ENCODE measurements at regions not wholly inside any gene's neighbourhood (a gene's known extent, or its start where the extent isn't known, plus 50 kb on each side); places are given as distances from the start of the nearest gene placed in this dataset.

- Histone ChIP-seq H4K20me1 (ENCODE audit: control insufficient read depth, extremely low read depth, insufficient read depth, low read length) (no peaks in the 10 kb centered on the region), H3K9me1 (ENCODE audit: control insufficient read depth, extremely low read depth, insufficient read depth, low read length) (no peaks in the 10 kb centered on the region), H3K4me1 (ENCODE audit: control insufficient read depth, extremely low read depth, insufficient read depth, low read length) (no peaks in the 10 kb centered on the region), H3K4me3 (ENCODE audit: control insufficient read depth in 2 of 3, extremely low read depth in 1 of 3, insufficient read depth in 2 of 3, low read depth in 1 of 3, low read length in 3 of 3) (no peak overlapping the region), H3K27ac (ENCODE audit: control insufficient read depth, insufficient read depth, low read length) (no peak overlapping the region), H3K79me2 (ENCODE audit: control insufficient read depth, insufficient read depth, low read length) (no peaks in the 10 kb centered on the region), H3K9me3 (ENCODE audit: control insufficient read depth, low read depth, low read length) (no peaks in the 10 kb centered on the region), H3K9ac (ENCODE audit: control insufficient read depth, extremely low read depth, insufficient read depth, low read length) (no peak overlapping the region), H2AFZ (ENCODE audit: control insufficient read depth, low read length) (no peak overlapping the region), H3K27me3 (ENCODE audit: control insufficient read depth, extremely low read depth, insufficient read depth, low read length) (no peaks in the 10 kb centered on the region), H3K4me2 (ENCODE audit: control insufficient read depth, extremely low read depth, insufficient read depth, low read depth, low read length) (no peak overlapping the region), H3K36me3 (ENCODE audit: control insufficient read depth in 2 of 2, extremely low read depth in 1 of 2, insufficient read depth in 2 of 2, low read length in 2 of 2) (no peaks in the 10 kb centered on the region)
- dilution Hi-C loops (cut with MboI; ENCODE audit: extremely low pct_ligation_motif_present, low sequenced_read_pairs): no loop called here
- FAIRE-seq: no peak
- TF ChIP-seq CTCF (optimal IDR thresholded peaks at IDR 0.05 in 1 of 3, IDR thresholded peaks at IDR 0.05 in 1 of 3, conservative IDR thresholded peaks at IDR 0.05 in 1 of 3; ENCODE audit: extremely low read depth in 1 of 3, insufficient read depth in 2 of 3, low read length in 3 of 3) (no peak), EZH2 (IDR thresholded peaks at IDR 0.05; ENCODE audit: low read length) (no peak)
- DNase-seq (ENCODE audit: low read depth, low spot score): no peak
Observed at GRCh38 chrX:124981420-124981819, 338.3 kb upstream of the TEX13C start.

GRCh38 chrX:124984140-124984813, 335.4 kb upstream of the TEX13C start:
- Histone ChIP-seq H2AFZ (ENCODE audit: control insufficient read depth, low read length) (no peak overlapping the region), H3K27me3 (ENCODE audit: control insufficient read depth, extremely low read depth, insufficient read depth, low read length) (no peaks in the 10 kb centered on the region), H3K9me3 (ENCODE audit: control insufficient read depth, low read depth, low read length) (no peaks in the 10 kb centered on the region), H3K27ac (ENCODE audit: control insufficient read depth, insufficient read depth, low read length) (no peak overlapping the region), H3K4me3 (ENCODE audit: control insufficient read depth in 2 of 3, extremely low read depth in 1 of 3, insufficient read depth in 2 of 3, low read depth in 1 of 3, low read length in 3 of 3) (no peak overlapping the region), H3K4me1 (ENCODE audit: control insufficient read depth, extremely low read depth, insufficient read depth, low read length) (no peaks in the 10 kb centered on the region), H3K9ac (ENCODE audit: control insufficient read depth, extremely low read depth, insufficient read depth, low read length) (no peak overlapping the region), H3K36me3 (ENCODE audit: control insufficient read depth in 2 of 2, extremely low read depth in 1 of 2, insufficient read depth in 2 of 2, low read length in 2 of 2) (no peaks in the 10 kb centered on the region), H3K9me1 (ENCODE audit: control insufficient read depth, extremely low read depth, insufficient read depth, low read length) (no peaks in the 10 kb centered on the region), H3K79me2 (ENCODE audit: control insufficient read depth, insufficient read depth, low read length) (no peaks in the 10 kb centered on the region), H3K4me2 (ENCODE audit: control insufficient read depth, extremely low read depth, insufficient read depth, low read depth, low read length) (no peak overlapping the region), H4K20me1 (ENCODE audit: control insufficient read depth, extremely low read depth, insufficient read depth, low read length) (no peaks in the 10 kb centered on the region)
- FAIRE-seq (no peak), DNase-seq (ENCODE audit: low read depth, low spot score) (no peak)
- dilution Hi-C loops (cut with MboI; ENCODE audit: extremely low pct_ligation_motif_present, low sequenced_read_pairs): no loop called here
- no peak for TF ChIP-seq CTCF (optimal IDR thresholded peaks at IDR 0.05 in 1 of 3, IDR thresholded peaks at IDR 0.05 in 1 of 3, conservative IDR thresholded peaks at IDR 0.05 in 1 of 3; ENCODE audit: extremely low read depth in 1 of 3, insufficient read depth in 2 of 3, low read length in 3 of 3)
- TF ChIP-seq EZH2 (IDR thresholded peaks at IDR 0.05; ENCODE audit: low read length): no peak
